ENCODE measurements at regions not wholly inside any gene's neighbourhood (a gene's known extent, or its start where the extent isn't known, plus 50 kb on each side); places are given as distances from the start of the nearest gene placed in this dataset.
A peak's percentile ranks its signal among the peaks of the same experiment; 100 is the strongest.

GRCh38 chr14:76948213-76948947 lies 80.1 kb downstream of the IRF2BPL start:
- H4K20me1 ChIP-seq (ENCODE audit: insufficient read depth, low read length), result no peaks in the 10 kb centered on the region
- H3K27me3 ChIP-seq (ENCODE audit: control insufficient read depth in 2 of 2, insufficient read depth in 2 of 2, low read length in 2 of 2), result no peaks in the 10 kb centered on the region
- H3K79me2 ChIP-seq (ENCODE audit: insufficient read depth, low read length), result no peaks in the 10 kb centered on the region
- no peak overlapping the region for H3K4me2 ChIP-seq (replicated peaks; ENCODE audit: extremely low read depth, low read length, poor library complexity, severe bottlenecking)
- no peaks in the 10 kb centered on the region for H3K36me3 ChIP-seq (replicated peaks in 1 of 2; ENCODE audit: control insufficient read depth in 1 of 2, insufficient read depth in 2 of 2, low read length in 2 of 2)
- Mint-ChIP-seq H3K36me3 (peaks cover 2 to 4% of the 10 kb centered on the region in 2 donors), H3K27me3 (ENCODE audit: low read depth in 3 of 3) (peaks cover 2 to 9% (median 4%) of the 10 kb centered on the region in 3 donors), H3K4me1 (peaks cover 38% of the 10 kb centered on the region), H3K9me3 (no peaks in the 10 kb centered on the region), H3K27ac (peak overlapping the region in 5 of 7 donors; percentile 20 to 90 (median 64)), H3K4me3 (no peak overlapping the region)
- no peaks in the 10 kb centered on the region for H3K9me3 ChIP-seq (replicated peaks in 1 of 2; ENCODE audit: control insufficient read depth in 1 of 2, insufficient read depth in 1 of 2, low read length in 2 of 2)
- H3K4me3 ChIP-seq (replicated peaks in 1 of 3; ENCODE audit: low read depth in 2 of 3, low read length in 3 of 3), result no peak overlapping the region
- peaks cover 33 to 41% of the 10 kb centered on the region in 2 donors for H3K4me1 ChIP-seq (ENCODE audit: control insufficient read depth in 1 of 2, insufficient read depth in 2 of 2, low read length in 2 of 2)
- no peak for TF ChIP-seq CTCF (IDR thresholded peaks at IDR 0.05)
- H3K9ac ChIP-seq (ENCODE audit: insufficient read depth, low read length, poor library complexity, severe bottlenecking), result peak overlapping the region; percentile 13
- intact Hi-C loops (cut with micrococcal nuclease), result loop anchor here in 1 of 2 donors (5.0 kb wide), 1 partner anchor 119 kb away; no protein-coding TSS in a partner anchor
- H2AFZ ChIP-seq (ENCODE audit: insufficient read depth, low read depth, low read length, poor library complexity, severe bottlenecking), result no peak overlapping the region
- H3K27ac ChIP-seq (ENCODE audit: low read depth in 1 of 2, low read length in 2 of 2), result no peak overlapping the region
- DNase-seq, result no peak
- WGBS (ENCODE audit: insufficient coverage), result 91% methylated on average over 8 of the region's 11 CpGs

- H3K79me2 ChIP-seq (ENCODE audit: insufficient read depth, low read length), result no peaks in the 10 kb centered on the region
- H4K20me1 ChIP-seq (ENCODE audit: insufficient read depth, low read length), result no peaks in the 10 kb centered on the region
- peak overlapping the region; percentile 78 for H3K4me2 ChIP-seq (replicated peaks; ENCODE audit: extremely low read depth, low read length, poor library complexity, severe bottlenecking)
- H3K36me3 ChIP-seq (replicated peaks in 1 of 2; ENCODE audit: control insufficient read depth in 1 of 2, insufficient read depth in 2 of 2, low read length in 2 of 2), result no peaks in the 10 kb centered on the region
- H2AFZ ChIP-seq (ENCODE audit: insufficient read depth, low read depth, low read length, poor library complexity, severe bottlenecking), result peak overlapping the region; percentile 48
- H3K9ac ChIP-seq (ENCODE audit: insufficient read depth, low read length, poor library complexity, severe bottlenecking), result peak overlapping the region; percentile 13
- peaks cover 29 to 36% of the 10 kb centered on the region in 2 donors for H3K4me1 ChIP-seq (ENCODE audit: control insufficient read depth in 1 of 2, insufficient read depth in 2 of 2, low read length in 2 of 2)
- peak overlapping the region in 1 of 2 donors; percentile 35 for H3K4me3 Mint-ChIP-seq
- peaks cover 36% of the 10 kb centered on the region for H3K4me1 Mint-ChIP-seq
- H3K27ac ChIP-seq (ENCODE audit: low read depth in 1 of 2, low read length in 2 of 2), result peak overlapping the region in 1 of 2 donors; percentile 74
- peaks cover 2 to 9% (median 4%) of the 10 kb centered on the region in 3 donors for H3K27me3 Mint-ChIP-seq (ENCODE audit: low read depth in 3 of 3)
- peaks cover 2 to 4% of the 10 kb centered on the region in 2 donors for H3K36me3 Mint-ChIP-seq
- H3K27ac Mint-ChIP-seq, result peak overlapping the region; percentile 32 to 90 (median 56)
- H3K9me3 ChIP-seq (replicated peaks in 1 of 2; ENCODE audit: control insufficient read depth in 1 of 2, insufficient read depth in 1 of 2, low read length in 2 of 2), result no peaks in the 10 kb centered on the region
- intact Hi-C loops (cut with micrococcal nuclease), result loop anchor here in 1 of 2 donors (5.0 kb wide), 1 partner anchor 119 kb away; no protein-coding TSS in a partner anchor
- DNase-seq, result no peak
- H3K9me3 Mint-ChIP-seq, result no peaks in the 10 kb centered on the region
- H3K27me3 ChIP-seq (ENCODE audit: control insufficient read depth in 2 of 2, insufficient read depth in 2 of 2, low read length in 2 of 2), result no peaks in the 10 kb centered on the region
- WGBS (ENCODE audit: insufficient coverage), result 83% methylated on average over 2 of the region's 5 CpGs
- TF ChIP-seq CTCF (IDR thresholded peaks at IDR 0.05), result no peak
- H3K4me3 ChIP-seq (replicated peaks in 1 of 3; ENCODE audit: low read depth in 2 of 3, low read length in 3 of 3), result peak overlapping the region in 1 of 3 experiments; percentile 62
These were observed 80.7 kb downstream of the IRF2BPL start for GRCh38 chr14:76947838-76948184.
